ENCODE measurements at regions not wholly inside any gene's neighbourhood (a gene's known extent, or its start where the extent isn't known, plus 50 kb on each side); places are given as distances from the start of the nearest gene placed in this dataset.

GRCh38 chr3:194212845-194213331 lies 76.9 kb downstream of the HES1 start:
- 69 to 76% (median 72%) methylated on average over 10 of the region's 10 CpGs for WGBS, 3 donors
- Histone ChIP-seq H3K4me3 (no peak overlapping the region), H3K9me3 (no peaks in the 10 kb centered on the region), H3K4me1 (no peaks in the 10 kb centered on the region), H3K27me3 (ENCODE audit: insufficient read depth in 3 of 3, low read length in 2 of 3) (no peaks in the 10 kb centered on the region), H3K27ac (no peak overlapping the region), H3K36me3 (ENCODE audit: insufficient read depth in 1 of 2, low read depth in 1 of 2) (no peaks in the 10 kb centered on the region)
- ATAC-seq: no peak
- TF ChIP-seq CTCF (IDR thresholded peaks at IDR 0.05): no peak
- intact Hi-C loops (cut with DNase I): no loop called here
- DNase-seq: no peak

GRCh38 chr3:194215392-194215791 lies 79.4 kb downstream of the HES1 start:
- peaks cover 5% of the 10 kb centered on the region for H3K4me1 ChIP-seq
- H3K9me3 ChIP-seq: no peaks in the 10 kb centered on the region
- intact Hi-C loops (cut with DNase I): no loop called here
- 65 to 71% (median 66%) methylated on average over 6 of the region's 6 CpGs for WGBS, 3 donors
- DNase-seq: no peak
- TF ChIP-seq CTCF (IDR thresholded peaks at IDR 0.05): no peak
- H3K36me3 ChIP-seq (ENCODE audit: insufficient read depth in 1 of 2, low read depth in 1 of 2): no peaks in the 10 kb centered on the region
- ATAC-seq: no peak
- H3K27me3 ChIP-seq (ENCODE audit: insufficient read depth in 3 of 3, low read length in 2 of 3): no peaks in the 10 kb centered on the region
- no peak overlapping the region for H3K4me3 ChIP-seq
- H3K27ac ChIP-seq: no peak overlapping the region

- DNase-seq (no peak), ATAC-seq (no peak)
- no peaks in the 10 kb centered on the region for H3K27me3 ChIP-seq (ENCODE audit: insufficient read depth in 3 of 3, low read length in 2 of 3)
- TF ChIP-seq CTCF (IDR thresholded peaks at IDR 0.05): no peak
- H3K4me1 ChIP-seq: peaks cover 5% of the 10 kb centered on the region
- intact Hi-C loops (cut with DNase I): no loop called here
- WGBS, 3 donors: 91 to 93% (median 93%) methylated on average over 13 of the region's 13 CpGs
- no peak overlapping the region for H3K4me3 ChIP-seq
- H3K36me3 ChIP-seq (ENCODE audit: insufficient read depth in 1 of 2, low read depth in 1 of 2): no peaks in the 10 kb centered on the region
- no peaks in the 10 kb centered on the region for H3K9me3 ChIP-seq
- H3K27ac ChIP-seq: no peak overlapping the region
These were observed 82.9 kb downstream of the HES1 start for GRCh38 chr3:194218646-194219453.

- no peak for TF ChIP-seq CTCF (IDR thresholded peaks at IDR 0.05)
- DNase-seq (no peak), ATAC-seq (peak in 2 of 4 donors; percentile 42 to 58)
- no peak overlapping the region for H3K27ac ChIP-seq
- peaks cover 8% of the 10 kb centered on the region for H3K4me1 ChIP-seq
- intact Hi-C loops (cut with DNase I): no loop called here
- H3K4me3 ChIP-seq: no peak overlapping the region
- no peaks in the 10 kb centered on the region for H3K36me3 ChIP-seq (ENCODE audit: insufficient read depth in 1 of 2, low read depth in 1 of 2)
- H3K27me3 ChIP-seq (ENCODE audit: insufficient read depth in 3 of 3, low read length in 2 of 3): no peaks in the 10 kb centered on the region
- H3K9me3 ChIP-seq: no peaks in the 10 kb centered on the region
- 46 to 63% (median 50%) methylated on average over 10 of the region's 10 CpGs for WGBS, 3 donors
These were observed 84.0 kb downstream of the HES1 start for GRCh38 chr3:194219826-194220410.
